Neural cell (in vitro differentiated cells): ENCODE measurements at regions not wholly inside any gene's neighbourhood (a gene's known extent, or its start where the extent isn't known, plus 50 kb on each side); places are given as distances from the start of the nearest gene placed in this dataset.

Source experiments
- H2AFZ ChIP-seq: fragments of 200-600, 300-800 bp; sonication (generic), shearing (Covaris generic); 2 replicates; pipeline ENCODE4 v1.6.0; 2014; ENCODE audit warnings: low read depth, mild to moderate bottlenecking, antibody characterized with exemption, low read length, moderate library complexity
- H3F3A ChIP-seq: fragments of 200-600 bp; shearing (Covaris generic); 2 replicates; pipeline ENCODE4 v1.6.1; 2016; ENCODE audit warnings: mild to moderate bottlenecking, moderate library complexity, mixed read lengths, antibody characterized with exemption, low read length; ENCODE audit not compliant: insufficient read depth, poor library complexity, severe bottlenecking
- H3K27ac ChIP-seq: fragments of 200-600, 300-800 bp; sonication (generic), shearing (Covaris generic); 2 replicates; pipeline ENCODE4 v1.5.1; 2014; ENCODE audit warnings: mild to moderate bottlenecking, low read length, moderate library complexity
- H3K27me3 ChIP-seq: fragments of 300-800, 200-600 bp; sonication (generic), shearing (Covaris generic); 2 replicates; pipeline ENCODE4 v1.6.0; 2014; ENCODE audit warnings: mild to moderate bottlenecking, low read depth, low read length, moderate library complexity; ENCODE audit not compliant: insufficient read depth
- H3K36me3 ChIP-seq: fragments of 300-800, 200-600 bp; sonication (generic), shearing (Covaris generic); 2 replicates; pipeline ENCODE4 v1.5.1; 2014; ENCODE audit warnings: mild to moderate bottlenecking, antibody characterized with exemption, low read length, moderate library complexity; ENCODE audit not compliant: insufficient read depth
- H3K4me2 ChIP-seq: fragments of 300-800, 200-600 bp; sonication (generic), shearing (Covaris generic); 2 replicates; pipeline ENCODE4 v1.6.0; 2014; ENCODE audit warnings: mild to moderate bottlenecking, low read length
- H3K4me3 ChIP-seq: fragments of 300-800, 200-600 bp; sonication (generic), shearing (Covaris generic); 2 replicates; pipeline ENCODE4 v1.5.1; 2014; ENCODE audit warnings: mild to moderate bottlenecking, low read length, moderate library complexity
- H3K79me2 ChIP-seq: fragments of 200-600 bp; shearing (Covaris generic); replicated peaks from 2 replicates; pipeline ENCODE4 v1.6.0; 2014; ENCODE audit warnings: mild to moderate bottlenecking, low read length, moderate library complexity; ENCODE audit not compliant: insufficient read depth
- H3K9ac ChIP-seq: fragments of 300-800, 200-600 bp; sonication (generic), shearing (Covaris generic); 2 replicates; pipeline ENCODE4 v1.6.1; 2016; ENCODE audit warnings: mild to moderate bottlenecking, low read length, mixed read lengths
- H3K9me2 ChIP-seq: fragments of 200-600 bp; shearing (Covaris generic); 2 replicates; pipeline ENCODE4 v1.6.1; 2016; ENCODE audit warnings: mild to moderate bottlenecking, low read length, mixed read lengths; ENCODE audit not compliant: insufficient read depth
- H3K9me3 ChIP-seq: fragments of 200-600, 300-800 bp; sonication (generic), shearing (Covaris generic); 2 replicates; pipeline ENCODE4 v1.6.1; 2016; ENCODE audit warnings: mild to moderate bottlenecking, mixed run types, low read length, moderate library complexity, mixed read lengths
- H4K20me1 ChIP-seq: fragments of 200-600 bp; shearing (Covaris generic); 2 replicates; pipeline ENCODE4 v1.6.1; 2016; ENCODE audit warnings: mild to moderate bottlenecking, mixed run types; ENCODE audit not compliant: insufficient read depth
- CTCF ChIP-seq: fragments of 450-650 bp; IDR thresholded peaks from 2 replicates; pipeline ENCODE4 v1.5.1; 2014; ENCODE audit warnings: antibody characterized with exemption, mild to moderate bottlenecking, moderate library complexity; ENCODE audit not compliant: poor library complexity, severe bottlenecking
- EP300 ChIP-seq: fragments of 450-650 bp; conservative IDR thresholded peaks from 2 replicates; pipeline ENCODE4 v1.6.1; 2014; ENCODE audit warnings: antibody characterized with exemption, mild to moderate bottlenecking, moderate library complexity; ENCODE audit not compliant: poor library complexity, severe bottlenecking
- EZH2 ChIP-seq: fragments of 200-600, 300-800 bp; shearing (Covaris generic), sonication (generic); IDR thresholded peaks from 2 replicates; pipeline ENCODE4 v1.6.1; 2014; ENCODE audit warnings: antibody characterized with exemption, low read length, borderline replicate concordance, mild to moderate bottlenecking; ENCODE audit not compliant: insufficient read depth, poor library complexity, severe bottlenecking
- MXI1 ChIP-seq: fragments of 450-650 bp; conservative IDR thresholded peaks from 2 replicates; pipeline ENCODE4 v1.6.1; 2014; ENCODE audit warnings: antibody characterized with exemption, mild to moderate bottlenecking; ENCODE audit not compliant: poor library complexity, severe bottlenecking
- POLR2AphosphoS5 ChIP-seq: IDR thresholded peaks from 2 replicates; pipeline ENCODE4 v1.6.1; 2012
- RAD21 ChIP-seq: fragments of 450-650 bp; conservative IDR thresholded peaks from 2 replicates; pipeline ENCODE4 v1.6.1; 2014; ENCODE audit warnings: antibody characterized with exemption, mild to moderate bottlenecking, moderate library complexity
- SMC3 ChIP-seq: fragments of 450-650 bp; conservative IDR thresholded peaks from 2 replicates; pipeline ENCODE4 v1.6.1; 2014; ENCODE audit warnings: antibody characterized with exemption, mild to moderate bottlenecking, moderate library complexity; ENCODE audit not compliant: poor library complexity
- TAF1 ChIP-seq: IDR thresholded peaks from 2 replicates; pipeline ENCODE4 v1.6.1; 2012; ENCODE audit warnings: low read depth
- TF ChIP-seq, protein P1 (sequence below): IDR thresholded peaks from 2 replicates; pipeline ENCODE4 v1.6.1; 2012; ENCODE audit warnings: borderline replicate concordance

DNA sequence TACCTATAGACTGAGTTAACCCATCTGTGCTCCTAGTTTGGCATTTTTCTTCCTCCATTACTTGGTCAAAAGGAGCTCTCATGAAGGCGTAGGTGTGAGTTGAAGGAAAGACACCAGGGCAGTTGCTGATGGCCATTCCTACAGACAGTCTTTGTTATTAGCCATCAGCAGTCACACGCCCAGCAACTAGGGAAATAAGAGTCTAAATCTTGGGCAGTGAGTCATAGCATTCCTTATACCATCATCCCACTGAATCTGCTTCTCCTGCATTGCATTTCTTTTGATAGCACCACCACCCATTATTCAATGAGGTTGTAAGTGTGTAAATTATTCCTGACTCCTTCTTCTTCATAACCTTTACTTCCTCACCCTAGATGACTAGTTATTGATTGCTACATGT is 150.9 kb upstream of the IGF1 start:
- no peaks in the 10 kb centered on the region for H3K9me3 ChIP-seq
- H3K79me2 ChIP-seq = no peaks in the 10 kb centered on the region
- no peak overlapping the region for H3K9ac ChIP-seq
- H3K4me3 ChIP-seq = no peak overlapping the region
- no peak overlapping the region for H2AFZ ChIP-seq
- H3K27me3 ChIP-seq = no peaks in the 10 kb centered on the region
- H3F3A ChIP-seq = no peaks in the 10 kb centered on the region
- H3K36me3 ChIP-seq = no peaks in the 10 kb centered on the region
- no peak overlapping the region for H3K27ac ChIP-seq
- TF ChIP-seq CTCF (no peak), MXI1 (no peak), RAD21 (no peak), EP300 (no peak)
- H4K20me1 ChIP-seq = no peaks in the 10 kb centered on the region
- H3K4me2 ChIP-seq = no peak overlapping the region
- no peaks in the 10 kb centered on the region for H3K9me2 ChIP-seq

DNA sequence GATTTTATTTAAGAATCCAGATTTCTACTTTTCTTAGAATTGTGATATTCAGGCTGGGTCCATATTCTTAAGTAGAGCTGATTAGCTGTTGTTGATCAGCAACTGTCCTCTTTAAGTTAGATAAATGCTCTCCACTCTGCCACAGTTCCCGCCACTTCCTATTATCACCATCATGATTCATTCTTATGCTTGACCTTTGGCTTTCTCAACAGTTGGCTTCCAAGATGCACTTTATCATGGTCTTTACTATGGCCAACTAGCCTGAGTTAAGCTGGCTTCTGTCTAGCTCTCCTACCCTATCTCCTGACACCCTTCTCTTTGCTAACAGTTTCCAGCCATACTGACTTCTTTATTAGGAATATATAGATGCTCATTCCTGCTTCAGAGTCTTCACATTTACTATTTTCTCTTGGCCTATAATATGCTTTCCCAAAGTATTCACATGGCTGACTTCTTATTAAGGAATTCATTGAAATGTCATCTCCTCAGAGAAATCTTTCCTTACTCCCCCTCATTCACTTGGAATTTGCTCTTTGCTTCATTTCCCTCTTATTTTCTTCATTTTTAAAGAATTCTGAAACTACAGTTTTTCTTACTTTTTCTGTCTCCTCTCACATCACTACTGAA is 149.0 kb upstream of the IGF1 start:
- no peak overlapping the region for H2AFZ ChIP-seq
- H3K36me3 ChIP-seq = no peaks in the 10 kb centered on the region
- no peak overlapping the region for H3K27ac ChIP-seq
- H3F3A ChIP-seq = no peaks in the 10 kb centered on the region
- H3K4me3 ChIP-seq = no peak overlapping the region
- H3K9me2 ChIP-seq = no peaks in the 10 kb centered on the region
- H3K9ac ChIP-seq = no peak overlapping the region
- H3K79me2 ChIP-seq = no peaks in the 10 kb centered on the region
- no peak overlapping the region for H3K4me2 ChIP-seq
- TF ChIP-seq EZH2 (no peak), POLR2AphosphoS5 (no peak), SMC3 (no peak), TAF1 (no peak), MXI1 (no peak)
- TF ChIP-seq, protein P1, sequence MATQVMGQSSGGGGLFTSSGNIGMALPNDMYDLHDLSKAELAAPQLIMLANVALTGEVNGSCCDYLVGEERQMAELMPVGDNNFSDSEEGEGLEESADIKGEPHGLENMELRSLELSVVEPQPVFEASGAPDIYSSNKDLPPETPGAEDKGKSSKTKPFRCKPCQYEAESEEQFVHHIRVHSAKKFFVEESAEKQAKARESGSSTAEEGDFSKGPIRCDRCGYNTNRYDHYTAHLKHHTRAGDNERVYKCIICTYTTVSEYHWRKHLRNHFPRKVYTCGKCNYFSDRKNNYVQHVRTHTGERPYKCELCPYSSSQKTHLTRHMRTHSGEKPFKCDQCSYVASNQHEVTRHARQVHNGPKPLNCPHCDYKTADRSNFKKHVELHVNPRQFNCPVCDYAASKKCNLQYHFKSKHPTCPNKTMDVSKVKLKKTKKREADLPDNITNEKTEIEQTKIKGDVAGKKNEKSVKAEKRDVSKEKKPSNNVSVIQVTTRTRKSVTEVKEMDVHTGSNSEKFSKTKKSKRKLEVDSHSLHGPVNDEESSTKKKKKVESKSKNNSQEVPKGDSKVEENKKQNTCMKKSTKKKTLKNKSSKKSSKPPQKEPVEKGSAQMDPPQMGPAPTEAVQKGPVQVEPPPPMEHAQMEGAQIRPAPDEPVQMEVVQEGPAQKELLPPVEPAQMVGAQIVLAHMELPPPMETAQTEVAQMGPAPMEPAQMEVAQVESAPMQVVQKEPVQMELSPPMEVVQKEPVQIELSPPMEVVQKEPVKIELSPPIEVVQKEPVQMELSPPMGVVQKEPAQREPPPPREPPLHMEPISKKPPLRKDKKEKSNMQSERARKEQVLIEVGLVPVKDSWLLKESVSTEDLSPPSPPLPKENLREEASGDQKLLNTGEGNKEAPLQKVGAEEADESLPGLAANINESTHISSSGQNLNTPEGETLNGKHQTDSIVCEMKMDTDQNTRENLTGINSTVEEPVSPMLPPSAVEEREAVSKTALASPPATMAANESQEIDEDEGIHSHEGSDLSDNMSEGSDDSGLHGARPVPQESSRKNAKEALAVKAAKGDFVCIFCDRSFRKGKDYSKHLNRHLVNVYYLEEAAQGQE = no peak
- H3K27me3 ChIP-seq = no peaks in the 10 kb centered on the region
- no peaks in the 10 kb centered on the region for H4K20me1 ChIP-seq
- no peaks in the 10 kb centered on the region for H3K9me3 ChIP-seq

GRCh38 chr12:102625819-102626218 is 145.5 kb upstream of the IGF1 start:
- Histone ChIP-seq H4K20me1 (no peaks in the 10 kb centered on the region), H3F3A (no peaks in the 10 kb centered on the region), H3K9me3 (no peaks in the 10 kb centered on the region), H3K36me3 (no peaks in the 10 kb centered on the region), H3K9ac (no peak overlapping the region), H3K4me3 (no peak overlapping the region), H3K27ac (no peak overlapping the region), H3K27me3 (no peaks in the 10 kb centered on the region), H3K4me2 (no peak overlapping the region), H2AFZ (no peak overlapping the region), H3K9me2 (no peaks in the 10 kb centered on the region), H3K79me2 (no peaks in the 10 kb centered on the region)
- TF ChIP-seq TAF1 (no peak), POLR2AphosphoS5 (peak; percentile 51)
